AG10803 (cell line): ENCODE measurements at regions not wholly inside any gene's neighbourhood (a gene's known extent, or its start where the extent isn't known, plus 50 kb on each side); places are given as distances from the start of the nearest gene placed in this dataset.

Source experiments
- DNase-seq: peaks from one replicate; pipeline ENCODE4 v3.0.0; 2010; ENCODE audit warnings: low read depth
- H3K4me3 ChIP-seq: 2 replicates; pipeline ENCODE4 v1.5.1; 2011; ENCODE audit warnings: mild to moderate bottlenecking, low read length, control low read depth
- CTCF ChIP-seq: conservative IDR thresholded peaks from 2 replicates; pipeline ENCODE4 v1.5.1; 2011; ENCODE audit warnings: mild to moderate bottlenecking, low read length, control low read depth, inconsistent platforms

DNA sequence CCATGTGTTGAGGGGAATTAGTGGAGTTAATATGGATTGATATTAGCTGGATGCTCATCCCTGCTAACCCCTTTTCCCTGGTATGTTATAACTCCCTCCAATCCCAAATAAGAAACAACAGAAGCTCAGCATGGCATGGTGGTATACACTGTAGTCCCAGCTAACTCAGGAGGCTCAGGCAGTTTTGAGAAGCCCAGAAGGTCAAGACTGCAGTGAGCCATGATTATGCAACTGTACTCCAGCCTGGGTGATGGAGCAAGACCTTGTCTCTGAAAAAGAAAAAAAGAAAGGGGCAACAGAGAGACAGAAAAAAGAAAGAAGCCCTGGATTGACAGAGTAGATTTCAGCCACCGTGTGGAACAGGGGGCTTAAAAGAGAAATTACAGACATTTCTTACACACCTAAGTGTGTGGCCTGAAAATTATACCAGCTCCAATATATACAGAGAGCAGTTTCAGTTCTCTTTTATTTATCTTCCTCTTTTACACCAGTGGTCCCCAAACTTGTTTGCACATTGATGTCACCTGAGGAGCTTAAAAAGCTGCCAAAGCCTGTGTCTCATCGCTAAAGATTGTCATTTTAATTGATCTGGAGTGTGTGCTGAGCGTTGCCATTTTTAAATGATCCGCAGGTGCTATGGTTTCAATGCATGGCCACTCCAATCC lies 203.6 kb downstream of the UBE2E3 start:
- DNase-seq: peak; percentile 29
- no peak for TF ChIP-seq CTCF
- no peak overlapping the region for H3K4me3 ChIP-seq

DNA sequence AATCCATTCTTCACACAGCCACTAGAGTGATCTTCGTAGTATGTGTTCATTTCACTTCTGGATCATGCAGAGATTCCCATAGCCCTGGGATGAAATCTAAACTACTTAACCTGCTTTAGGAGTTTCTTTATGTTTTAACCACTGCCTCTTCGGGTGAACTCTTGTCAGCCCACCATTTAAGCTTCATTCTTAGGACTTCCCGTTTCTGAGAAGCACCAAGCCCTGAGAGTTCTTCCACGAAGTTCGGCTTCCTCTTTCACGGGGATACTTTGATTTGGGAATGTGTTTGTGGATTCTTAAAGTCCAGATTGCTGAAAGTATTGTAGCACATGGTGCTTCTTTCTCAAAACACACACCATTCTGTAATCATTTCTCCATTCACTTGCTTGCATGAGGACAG lies 205.0 kb downstream of the UBE2E3 start:
- no peak for DNase-seq
- TF ChIP-seq CTCF: no peak

GRCh38 chr2:181185948-181186347 lies 205.5 kb downstream of the UBE2E3 start:
- DNase-seq: peak; percentile 26
- H3K4me3 ChIP-seq: no peak overlapping the region
- TF ChIP-seq CTCF: no peak

More for the DNA sequence above, 205.0 kb downstream of the UBE2E3 start:
- no peak overlapping the region for H3K4me3 ChIP-seq

- DNase-seq: no peak
- no peak overlapping the region for H3K4me3 ChIP-seq
- no peak for TF ChIP-seq CTCF
These were observed 208.2 kb downstream of the UBE2E3 start for GRCh38 chr2:181188605-181189004.

- no peak for DNase-seq
- no peak for TF ChIP-seq CTCF
- H3K4me3 ChIP-seq: no peak overlapping the region
These were observed 209.5 kb downstream of the UBE2E3 start for GRCh38 chr2:181189951-181190350.

DNA sequence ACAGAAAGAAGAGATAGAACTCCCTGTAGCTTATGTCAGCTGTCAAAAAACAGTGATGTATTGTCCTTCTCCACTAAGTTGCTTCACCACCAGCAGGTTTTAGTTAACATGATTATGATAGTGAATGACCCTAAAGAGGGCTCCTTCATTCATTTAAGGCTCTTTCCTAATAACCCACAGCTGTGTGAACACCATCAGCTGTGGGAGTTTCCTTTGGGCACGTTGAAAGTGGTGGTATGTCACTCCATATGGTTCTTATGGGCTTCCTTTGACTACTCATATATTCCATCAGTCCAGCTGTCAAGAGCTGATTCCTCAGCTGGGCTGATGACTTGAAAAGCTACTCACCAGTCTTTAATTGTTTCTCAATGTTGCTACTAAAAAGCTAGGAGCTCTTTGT lies 210.3 kb downstream of the UBE2E3 start:
- TF ChIP-seq CTCF: no peak
- H3K4me3 ChIP-seq: no peak overlapping the region
- DNase-seq: peak; percentile 70

GRCh38 chr2:181193550-181193949 lies 213.1 kb downstream of the UBE2E3 start:
- DNase-seq: no peak
- no peak overlapping the region for H3K4me3 ChIP-seq
- TF ChIP-seq CTCF: no peak
